Mammary epithelial cell (primary cell): ENCODE measurements at regions not wholly inside any gene's neighbourhood (a gene's known extent, or its start where the extent isn't known, plus 50 kb on each side); places are given as distances from the start of the nearest gene placed in this dataset.

Experiments used
- CTCF ChIP-seq, 2 donors: IDR thresholded peaks in 1 of 2; conservative IDR thresholded peaks in 1 of 2; 2 replicates each; pipeline ENCODE4 v1.5.1; 2011 to 2012; ENCODE audit warnings: inconsistent platforms in 2 of 2, low read length in 2 of 2, mild to moderate bottlenecking in 2 of 2, control low read depth in 1 of 2, low read depth in 1 of 2; ENCODE audit not compliant: insufficient read depth in 1 of 2; ENCODE audit errors: extremely low read depth in 1 of 2
- EZH2 ChIP-seq: IDR thresholded peaks from 2 replicates; pipeline ENCODE4 v1.6.1; 2012; ENCODE audit warnings: low read length, inconsistent platforms, borderline replicate concordance

GRCh38 chr2:71742953-71743601, 289.7 kb downstream of the DYSF start:
- TF ChIP-seq CTCF (conservative IDR thresholded peaks at IDR 0.05 in 1 of 2, IDR thresholded peaks at IDR 0.05 in 1 of 2; ENCODE audit: extremely low read depth in 1 of 2, insufficient read depth in 1 of 2, low read depth in 1 of 2, low read length in 2 of 2) (no peak), EZH2 (no peak)
